Glomerular visceral epithelial cell (primary cell): ENCODE measurements at regions not wholly inside any gene's neighbourhood (a gene's known extent, or its start where the extent isn't known, plus 50 kb on each side); places are given as distances from the start of the nearest gene placed in this dataset.

Experiments used
- DNase-seq: peaks from one replicate; pipeline ENCODE4 v3.0.0-alpha.2; 2016; ENCODE audit errors: extremely low spot score

- no peak for DNase-seq
These were observed 75.8 kb upstream of the SOD3 start for GRCh38 chr4:24719615-24720014.

- DNase-seq, result no peak
These were observed 74.9 kb upstream of the SOD3 start for GRCh38 chr4:24720436-24720835.

GRCh38 chr4:24720979-24721378 lies 74.4 kb upstream of the SOD3 start:
- no peak for DNase-seq

- DNase-seq, result no peak
These were observed 73.3 kb upstream of the SOD3 start for GRCh38 chr4:24722026-24722568.

DNA sequence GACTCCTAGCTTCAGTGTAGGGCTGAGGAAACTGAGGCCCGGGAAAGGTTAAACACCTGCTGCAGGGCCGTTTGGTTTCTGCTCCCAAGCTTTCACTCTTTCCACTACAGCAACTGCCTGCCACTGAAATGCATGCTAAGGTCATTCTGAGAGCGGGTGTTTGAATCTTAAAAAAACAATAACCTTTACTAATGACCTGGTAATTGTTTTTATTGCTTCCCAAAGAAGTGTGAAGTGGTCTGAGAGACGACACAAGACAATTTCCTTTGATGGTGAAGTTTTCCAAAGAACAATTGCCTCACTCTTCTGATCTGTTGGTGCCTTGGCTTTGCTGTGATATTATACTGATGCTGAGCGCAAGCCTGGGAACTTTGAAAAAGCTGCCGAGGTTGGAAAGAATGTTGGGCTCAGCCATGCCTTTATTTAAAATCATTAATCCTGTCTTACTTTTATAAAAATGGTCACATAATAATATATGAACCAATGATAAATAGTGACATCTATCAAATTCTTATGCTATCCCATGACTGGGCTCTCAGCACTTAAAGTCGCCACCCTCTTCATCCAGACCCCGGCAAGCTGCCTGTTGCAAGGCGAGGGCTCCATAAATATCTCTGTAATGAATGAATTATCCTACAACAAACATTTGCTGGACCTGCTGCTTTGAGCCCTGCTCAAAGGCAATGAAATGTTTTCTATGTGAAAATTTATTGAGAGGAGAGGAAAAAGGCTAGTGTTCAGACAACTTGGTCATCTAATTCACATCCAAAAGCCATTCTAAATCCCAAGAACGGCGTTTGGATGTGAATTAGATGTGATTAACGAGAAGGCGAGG lies 67.8 kb upstream of the SOD3 start:
- no peak for DNase-seq

GRCh38 chr4:24729119-24729730 lies 66.1 kb upstream of the SOD3 start:
- DNase-seq, result no peak

- DNase-seq, result no peak
These were observed 64.9 kb upstream of the SOD3 start for GRCh38 chr4:24730256-24731001.

- DNase-seq, result no peak
These were observed 63.9 kb upstream of the SOD3 start for GRCh38 chr4:24731448-24731847.

DNA sequence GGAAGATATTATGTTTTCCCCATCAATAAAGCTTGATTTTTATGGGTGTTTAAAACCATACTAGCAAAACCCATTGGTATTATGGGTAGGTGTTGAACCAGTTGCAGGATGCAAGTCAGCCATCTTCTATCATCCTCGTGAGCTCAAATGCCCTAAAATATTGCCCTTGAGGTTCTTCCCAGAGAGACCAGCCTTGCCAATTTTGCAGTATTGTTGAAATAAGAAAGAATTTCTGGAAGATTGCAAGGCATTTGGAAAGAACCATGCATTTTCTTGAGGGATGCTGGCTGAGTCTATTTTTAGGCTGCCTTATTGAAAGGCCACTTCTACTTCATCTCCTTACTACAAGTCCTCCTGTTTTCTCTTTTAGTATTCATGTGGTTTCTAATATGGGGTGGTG lies 60.9 kb upstream of the SOD3 start:
- no peak for DNase-seq

- DNase-seq, result peak; percentile 6
These were observed 59.3 kb upstream of the SOD3 start for GRCh38 chr4:24736066-24736465.

GRCh38 chr4:24741910-24742309 lies 53.5 kb upstream of the SOD3 start:
- DNase-seq, result no peak

- DNase-seq, result no peak
These were observed 53.0 kb upstream of the SOD3 start for GRCh38 chr4:24742335-24742734.

DNA sequence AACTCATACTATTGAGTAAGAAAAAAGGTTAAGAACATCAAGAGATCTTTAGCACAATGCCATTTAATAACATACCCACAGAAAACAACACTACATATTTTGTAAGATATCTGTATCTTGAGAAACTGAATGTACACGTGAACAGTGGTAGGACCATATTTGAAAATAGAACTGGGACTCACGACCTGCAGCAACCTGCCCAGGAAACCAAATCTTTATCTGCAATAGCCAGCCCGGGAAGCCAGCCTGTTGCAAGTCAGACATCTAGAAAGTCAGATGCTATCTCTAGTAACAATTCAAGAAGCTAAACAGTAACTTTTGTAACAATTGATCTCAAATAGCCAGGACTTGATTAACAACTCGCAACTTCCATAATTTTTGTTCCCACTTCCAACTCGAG lies 52.6 kb upstream of the SOD3 start:
- DNase-seq, result no peak

DNA sequence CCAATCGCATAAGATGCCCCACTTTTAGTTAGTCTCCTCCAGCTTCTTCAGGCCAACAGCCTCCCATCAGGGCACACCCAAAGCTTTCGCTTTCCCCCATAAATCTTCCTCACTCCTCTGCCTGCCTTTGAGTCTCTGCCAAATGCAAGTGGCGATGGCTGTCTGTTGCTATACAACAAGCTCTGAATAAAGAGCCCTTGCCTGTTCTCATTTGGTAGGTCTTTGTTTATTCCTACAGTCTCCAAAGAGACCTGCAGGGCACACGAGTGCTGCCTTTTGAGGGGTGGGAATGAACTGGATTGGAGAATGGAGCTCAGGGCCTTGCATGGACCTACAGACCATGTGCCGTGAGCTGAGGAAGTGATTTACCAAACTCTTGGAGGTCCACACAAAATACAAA lies 52.2 kb upstream of the SOD3 start:
- DNase-seq, result no peak

DNA sequence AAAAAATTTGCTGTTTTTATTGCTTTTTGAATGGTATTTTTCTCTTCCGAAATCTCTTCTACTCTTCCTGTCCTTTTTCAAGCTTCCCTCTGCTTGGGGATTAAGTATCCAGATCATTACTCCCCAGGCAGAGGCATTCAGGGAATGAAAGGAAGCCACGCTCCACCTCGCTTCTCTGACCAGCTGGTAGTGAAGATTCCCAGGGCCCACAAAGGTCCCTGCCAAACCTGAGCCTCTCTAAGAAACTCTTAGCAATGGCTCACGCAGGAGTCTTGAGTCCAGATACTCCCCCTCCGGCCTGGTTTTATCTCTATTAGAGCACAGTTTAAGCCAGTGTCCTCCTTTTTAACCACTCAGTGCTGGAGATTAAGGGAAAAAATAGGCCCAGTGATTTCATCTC lies 51.4 kb upstream of the SOD3 start:
- no peak for DNase-seq

GRCh38 chr4:24745172-24745895 lies 50.0 kb upstream of the SOD3 start:
- DNase-seq, result peak; percentile 57
